ENCODE measurements at regions not wholly inside any gene's neighbourhood (a gene's known extent, or its start where the extent isn't known, plus 50 kb on each side); places are given as distances from the start of the nearest gene placed in this dataset.

DNA sequence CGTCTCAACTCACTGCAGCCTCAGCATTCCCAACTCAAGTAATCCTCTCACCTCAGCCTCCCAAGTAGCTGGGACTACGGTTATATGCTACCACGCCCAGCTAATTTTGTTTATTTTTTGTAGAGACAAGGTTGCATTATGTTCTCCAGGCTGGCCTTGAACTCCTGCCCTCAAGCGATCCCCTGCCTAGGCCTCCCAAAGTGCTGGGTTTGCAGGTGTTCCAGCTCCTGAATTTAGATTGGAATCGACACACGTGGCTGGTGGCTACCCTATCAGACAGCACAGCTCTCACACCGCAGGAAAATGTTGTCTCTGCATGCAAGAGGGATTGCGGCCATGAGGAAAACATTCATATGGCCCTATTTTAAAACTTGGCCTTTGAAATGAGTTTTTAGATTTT lies 76.7 kb upstream of the GALNT2 start:
- Histone ChIP-seq H3K4me1 (ENCODE audit: control insufficient read depth in 2 of 2, insufficient read depth in 2 of 2, low read length in 2 of 2) (no peaks in the 10 kb centered on the region), H3K9me3 (ENCODE audit: control insufficient read depth in 2 of 2, insufficient read depth in 1 of 2, low read length in 1 of 2) (no peaks in the 10 kb centered on the region), H3K4me3 (ENCODE audit: low read length in 2 of 2) (no peak overlapping the region), H3K36me3 (ENCODE audit: control insufficient read depth in 2 of 2, insufficient read depth in 2 of 2, low read length in 1 of 2) (no peaks in the 10 kb centered on the region), H3K27me3 (ENCODE audit: control insufficient read depth in 2 of 2, insufficient read depth in 1 of 2, low read length in 1 of 2) (no peaks in the 10 kb centered on the region), H3K27ac (ENCODE audit: low read depth in 1 of 2, low read length in 1 of 2) (no peak overlapping the region)
- no peak for DNase-seq (ENCODE audit: low read depth in 6 of 9, low spot score in 9 of 9)
- 97% methylated on average over 8 of the region's 8 CpGs for WGBS

- Histone ChIP-seq H3K27ac (ENCODE audit: low read depth in 1 of 2, low read length in 1 of 2) (no peak overlapping the region), H3K4me1 (ENCODE audit: control insufficient read depth in 2 of 2, insufficient read depth in 2 of 2, low read length in 2 of 2) (no peaks in the 10 kb centered on the region), H3K4me3 (ENCODE audit: low read length in 2 of 2) (no peak overlapping the region), H3K36me3 (ENCODE audit: control insufficient read depth in 2 of 2, insufficient read depth in 2 of 2, low read length in 1 of 2) (no peaks in the 10 kb centered on the region), H3K9me3 (ENCODE audit: control insufficient read depth in 2 of 2, insufficient read depth in 1 of 2, low read length in 1 of 2) (no peaks in the 10 kb centered on the region), H3K27me3 (ENCODE audit: control insufficient read depth in 2 of 2, insufficient read depth in 1 of 2, low read length in 1 of 2) (no peaks in the 10 kb centered on the region)
- DNase-seq (ENCODE audit: low read depth in 6 of 9, low spot score in 9 of 9): no peak
- WGBS: 95% methylated on average over 8 of the region's 8 CpGs
Observed at GRCh38 chr1:229991104-229991513, 75.9 kb upstream of the GALNT2 start.

DNA sequence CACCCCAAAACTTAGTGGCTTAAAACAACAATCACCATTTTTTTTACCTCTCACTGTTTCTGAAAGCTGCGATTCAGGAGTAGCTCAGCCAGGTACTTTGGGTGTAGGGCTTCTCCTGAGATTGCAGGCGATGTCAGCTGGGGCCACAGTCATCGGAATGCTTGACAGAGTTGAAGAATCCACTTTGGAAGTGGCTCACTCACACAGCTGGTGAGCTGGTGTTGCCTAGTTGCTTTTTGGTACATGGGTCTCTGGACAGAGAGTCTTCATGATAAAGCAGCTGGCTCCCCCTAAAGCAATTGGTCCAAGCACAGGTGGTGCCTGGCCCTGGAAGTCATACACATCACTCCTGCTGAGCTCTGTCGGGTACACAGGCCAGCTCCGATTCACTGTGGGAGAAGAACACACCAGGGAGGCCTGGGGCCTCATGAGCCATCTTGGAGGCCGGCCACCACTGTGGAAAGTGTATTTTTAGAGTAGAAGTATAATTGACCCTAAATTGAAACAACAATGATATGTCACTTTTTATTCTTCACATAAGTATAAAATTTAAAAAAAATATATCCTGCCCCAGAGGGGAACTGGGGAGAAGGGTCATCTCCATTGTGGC lies 75.2 kb upstream of the GALNT2 start:
- WGBS: 96% methylated on average over 6 of the region's 6 CpGs
- Histone ChIP-seq H3K4me1 (ENCODE audit: control insufficient read depth in 2 of 2, insufficient read depth in 2 of 2, low read length in 2 of 2) (no peaks in the 10 kb centered on the region), H3K36me3 (ENCODE audit: control insufficient read depth in 2 of 2, insufficient read depth in 2 of 2, low read length in 1 of 2) (no peaks in the 10 kb centered on the region), H3K27me3 (ENCODE audit: control insufficient read depth in 2 of 2, insufficient read depth in 1 of 2, low read length in 1 of 2) (no peaks in the 10 kb centered on the region), H3K9me3 (ENCODE audit: control insufficient read depth in 2 of 2, insufficient read depth in 1 of 2, low read length in 1 of 2) (no peaks in the 10 kb centered on the region), H3K27ac (ENCODE audit: low read depth in 1 of 2, low read length in 1 of 2) (no peak overlapping the region), H3K4me3 (ENCODE audit: low read length in 2 of 2) (no peak overlapping the region)
- DNase-seq (ENCODE audit: low read depth in 6 of 9, low spot score in 9 of 9): no peak

DNA sequence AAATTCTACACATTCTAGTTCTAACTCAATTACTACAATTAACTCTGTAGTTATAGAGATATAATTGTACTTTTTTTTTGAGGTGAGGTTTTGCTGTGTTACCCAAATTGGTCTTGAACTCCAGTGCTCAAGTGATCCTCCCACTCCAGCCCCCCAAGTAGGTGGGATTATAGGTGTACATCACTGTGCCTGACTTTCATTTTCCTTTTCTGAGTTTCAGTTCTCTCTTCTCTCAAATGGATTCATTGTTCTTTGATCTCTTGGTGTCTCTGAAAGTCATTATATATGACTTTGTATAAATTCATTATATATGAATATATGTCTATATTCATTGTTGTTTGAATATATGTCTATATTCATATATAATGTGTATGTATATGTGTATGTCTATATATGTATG lies 74.0 kb upstream of the GALNT2 start:
- H3K27me3 ChIP-seq (ENCODE audit: control insufficient read depth in 2 of 2, insufficient read depth in 1 of 2, low read length in 1 of 2): no peaks in the 10 kb centered on the region
- no peaks in the 10 kb centered on the region for H3K4me1 ChIP-seq (ENCODE audit: control insufficient read depth in 2 of 2, insufficient read depth in 2 of 2, low read length in 2 of 2)
- H3K9me3 ChIP-seq (ENCODE audit: control insufficient read depth in 2 of 2, insufficient read depth in 1 of 2, low read length in 1 of 2): no peaks in the 10 kb centered on the region
- H3K27ac ChIP-seq (ENCODE audit: low read depth in 1 of 2, low read length in 1 of 2): no peak overlapping the region
- H3K36me3 ChIP-seq (ENCODE audit: control insufficient read depth in 2 of 2, insufficient read depth in 2 of 2, low read length in 1 of 2): no peaks in the 10 kb centered on the region
- H3K4me3 ChIP-seq (ENCODE audit: low read length in 2 of 2): no peak overlapping the region
- DNase-seq (ENCODE audit: low read depth in 6 of 9, low spot score in 9 of 9): no peak

DNA sequence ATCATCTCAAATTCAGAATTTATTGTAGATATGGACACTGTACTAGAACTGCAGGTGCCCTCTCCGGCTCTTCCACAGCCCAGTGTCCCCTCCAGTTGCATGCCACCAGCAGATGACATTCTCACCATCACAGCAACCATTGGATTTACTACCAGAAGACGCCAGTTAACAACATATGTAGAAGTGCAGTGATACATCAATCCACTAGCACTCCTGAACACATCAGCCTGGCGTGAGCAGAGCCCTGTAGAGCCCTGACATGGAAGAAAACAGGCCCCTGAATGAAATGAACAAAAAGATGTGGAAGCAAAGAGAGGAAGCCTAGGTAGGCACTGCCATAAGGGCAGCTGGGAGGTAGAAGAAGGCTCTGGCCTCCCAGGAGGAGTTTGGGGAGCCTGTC lies 73.1 kb upstream of the GALNT2 start:
- Histone ChIP-seq H3K36me3 (ENCODE audit: control insufficient read depth in 2 of 2, insufficient read depth in 2 of 2, low read length in 1 of 2) (no peaks in the 10 kb centered on the region), H3K9me3 (ENCODE audit: control insufficient read depth in 2 of 2, insufficient read depth in 1 of 2, low read length in 1 of 2) (no peaks in the 10 kb centered on the region), H3K4me3 (ENCODE audit: low read length in 2 of 2) (no peak overlapping the region), H3K4me1 (ENCODE audit: control insufficient read depth in 2 of 2, insufficient read depth in 2 of 2, low read length in 2 of 2) (no peaks in the 10 kb centered on the region), H3K27ac (ENCODE audit: low read depth in 1 of 2, low read length in 1 of 2) (no peak overlapping the region), H3K27me3 (ENCODE audit: control insufficient read depth in 2 of 2, insufficient read depth in 1 of 2, low read length in 1 of 2) (no peaks in the 10 kb centered on the region)
- 98% methylated on average over 3 of the region's 3 CpGs for WGBS
- DNase-seq (ENCODE audit: low read depth in 6 of 9, low spot score in 9 of 9): no peak

- WGBS: 87% methylated on average over 12 of the region's 12 CpGs
- Histone ChIP-seq H3K4me3 (ENCODE audit: low read length in 2 of 2) (no peak overlapping the region), H3K27me3 (ENCODE audit: control insufficient read depth in 2 of 2, insufficient read depth in 1 of 2, low read length in 1 of 2) (no peaks in the 10 kb centered on the region), H3K36me3 (ENCODE audit: control insufficient read depth in 2 of 2, insufficient read depth in 2 of 2, low read length in 1 of 2) (no peaks in the 10 kb centered on the region), H3K4me1 (ENCODE audit: control insufficient read depth in 2 of 2, insufficient read depth in 2 of 2, low read length in 2 of 2) (peaks cover 4 to 6% of the 10 kb centered on the region in 2 donors), H3K27ac (ENCODE audit: low read depth in 1 of 2, low read length in 1 of 2) (no peak overlapping the region), H3K9me3 (ENCODE audit: control insufficient read depth in 2 of 2, insufficient read depth in 1 of 2, low read length in 1 of 2) (no peaks in the 10 kb centered on the region)
- DNase-seq (ENCODE audit: low read depth in 6 of 9, low spot score in 9 of 9): no peak
Observed at GRCh38 chr1:229999004-229999670, 67.9 kb upstream of the GALNT2 start.

GRCh38 chr1:230000493-230001184 lies 66.4 kb upstream of the GALNT2 start:
- WGBS: 94% methylated on average over 6 of the region's 6 CpGs
- no peaks in the 10 kb centered on the region for H3K27me3 ChIP-seq (ENCODE audit: control insufficient read depth in 2 of 2, insufficient read depth in 1 of 2, low read length in 1 of 2)
- no peak overlapping the region for H3K4me3 ChIP-seq (ENCODE audit: low read length in 2 of 2)
- no peak for DNase-seq (ENCODE audit: low read depth in 6 of 9, low spot score in 9 of 9)
- no peaks in the 10 kb centered on the region for H3K9me3 ChIP-seq (ENCODE audit: control insufficient read depth in 2 of 2, insufficient read depth in 1 of 2, low read length in 1 of 2)
- H3K36me3 ChIP-seq (ENCODE audit: control insufficient read depth in 2 of 2, insufficient read depth in 2 of 2, low read length in 1 of 2): no peaks in the 10 kb centered on the region
- H3K27ac ChIP-seq (ENCODE audit: low read depth in 1 of 2, low read length in 1 of 2): no peak overlapping the region
- peaks cover 4 to 6% of the 10 kb centered on the region in 2 donors for H3K4me1 ChIP-seq (ENCODE audit: control insufficient read depth in 2 of 2, insufficient read depth in 2 of 2, low read length in 2 of 2)

- peaks cover 4 to 6% of the 10 kb centered on the region in 2 donors for H3K4me1 ChIP-seq (ENCODE audit: control insufficient read depth in 2 of 2, insufficient read depth in 2 of 2, low read length in 2 of 2)
- no peak overlapping the region for H3K27ac ChIP-seq (ENCODE audit: low read depth in 1 of 2, low read length in 1 of 2)
- no peaks in the 10 kb centered on the region for H3K27me3 ChIP-seq (ENCODE audit: control insufficient read depth in 2 of 2, insufficient read depth in 1 of 2, low read length in 1 of 2)
- H3K36me3 ChIP-seq (ENCODE audit: control insufficient read depth in 2 of 2, insufficient read depth in 2 of 2, low read length in 1 of 2): no peaks in the 10 kb centered on the region
- no peaks in the 10 kb centered on the region for H3K9me3 ChIP-seq (ENCODE audit: control insufficient read depth in 2 of 2, insufficient read depth in 1 of 2, low read length in 1 of 2)
- no peak overlapping the region for H3K4me3 ChIP-seq (ENCODE audit: low read length in 2 of 2)
- no peak for DNase-seq (ENCODE audit: low read depth in 6 of 9, low spot score in 9 of 9)
- 81% methylated on average over 5 of the region's 5 CpGs for WGBS
Observed at GRCh38 chr1:230002164-230002803, 64.8 kb upstream of the GALNT2 start.

DNA sequence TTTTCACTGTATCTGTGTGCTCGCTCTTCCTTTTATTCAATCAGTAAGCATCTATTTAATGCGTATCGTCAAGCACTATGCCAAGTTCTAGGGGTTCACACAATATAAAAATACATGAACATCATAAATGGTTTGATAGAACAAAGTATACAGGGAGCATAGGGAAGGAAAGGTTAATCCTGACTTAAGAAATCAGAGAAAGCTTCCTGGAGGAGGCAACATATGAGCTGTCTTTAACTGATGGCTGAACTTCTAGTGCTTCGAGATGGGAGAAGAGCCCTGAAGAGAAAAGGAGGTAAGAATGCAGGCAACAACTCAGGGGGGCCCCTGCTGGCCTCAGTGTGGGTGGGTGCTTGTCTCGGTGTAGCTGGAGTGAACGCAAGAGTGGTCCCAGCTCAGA lies 63.6 kb upstream of the GALNT2 start:
- Histone ChIP-seq H3K4me3 (ENCODE audit: low read length in 2 of 2) (no peak overlapping the region), H3K27ac (ENCODE audit: low read depth in 1 of 2, low read length in 1 of 2) (no peak overlapping the region), H3K4me1 (ENCODE audit: control insufficient read depth in 2 of 2, insufficient read depth in 2 of 2, low read length in 2 of 2) (peaks cover 4 to 6% of the 10 kb centered on the region in 2 donors), H3K36me3 (ENCODE audit: control insufficient read depth in 2 of 2, insufficient read depth in 2 of 2, low read length in 1 of 2) (no peaks in the 10 kb centered on the region), H3K9me3 (ENCODE audit: control insufficient read depth in 2 of 2, insufficient read depth in 1 of 2, low read length in 1 of 2) (no peaks in the 10 kb centered on the region), H3K27me3 (ENCODE audit: control insufficient read depth in 2 of 2, insufficient read depth in 1 of 2, low read length in 1 of 2) (no peaks in the 10 kb centered on the region)
- DNase-seq (ENCODE audit: low read depth in 6 of 9, low spot score in 9 of 9): no peak
- 97% methylated on average over 6 of the region's 6 CpGs for WGBS

Measured in thymus (tissue), 11 donors.